Activated naive CD4-positive, alpha-beta T cell treated with anti-CD3 and anti-CD28 coated beads, Interleukin-2, amount 10 ng/mL, durations not matched to agents 7 days and 5 days (primary cell): ENCODE measurements at regions not wholly inside any gene's neighbourhood (a gene's known extent, or its start where the extent isn't known, plus 50 kb on each side); places are given as distances from the start of the nearest gene placed in this dataset.

Experiments
- CTCF ChIA-PET: fragments of 350-600 bp; sonication (Branson Sonifier 250); formaldehyde crosslinking; loops from one replicate; lab custom pipeline; 2021; ENCODE audit warnings: antibody characterized with exemption; lab: Charles Lee
- DNase-seq: peaks from one replicate; pipeline ENCODE4 v3.0.0-alpha.2; 2020
- H3K27ac Mint-ChIP-seq: one replicate; pipeline ENCODE4 v1.8.0; 2021; ENCODE audit warnings: mild to moderate bottlenecking, moderate library complexity, mixed read lengths
- H3K27me3 Mint-ChIP-seq: one replicate; pipeline ENCODE4 v1.8.0; 2021; ENCODE audit warnings: mild to moderate bottlenecking, mixed read lengths
- H3K36me3 Mint-ChIP-seq: one replicate; pipeline ENCODE4 v1.8.0; 2021; ENCODE audit warnings: mixed read lengths
- H3K4me1 Mint-ChIP-seq: one replicate; pipeline ENCODE4 v1.8.0; 2021; ENCODE audit warnings: mixed read lengths
- H3K4me3 Mint-ChIP-seq: one replicate; pipeline ENCODE4 v1.8.0; 2021; ENCODE audit warnings: mild to moderate bottlenecking, moderate library complexity, mixed read lengths
- H3K9me3 Mint-ChIP-seq: one replicate; pipeline ENCODE4 v1.8.0; 2021; ENCODE audit warnings: mixed read lengths

DNA sequence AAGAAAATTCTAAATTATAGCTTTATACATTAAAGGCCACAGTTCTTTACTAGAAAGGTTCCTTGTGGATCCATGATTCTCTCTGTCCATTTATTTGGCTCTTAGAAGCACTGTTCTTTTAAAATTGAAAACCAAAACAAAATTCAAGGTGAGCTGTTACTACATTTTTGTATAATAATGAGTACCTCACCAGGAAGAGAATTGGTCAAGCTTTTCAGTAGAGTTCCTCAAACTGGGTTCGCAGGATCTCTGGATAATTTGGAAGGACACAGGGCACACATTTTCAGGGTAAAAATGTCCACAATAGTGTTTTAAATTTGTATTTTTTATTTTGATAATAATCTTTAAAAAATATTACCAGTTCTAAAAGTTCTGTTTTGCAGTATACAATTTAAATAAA, 93.0 kb downstream of the PPP1R3A start:
- DNase-seq, result no peak
- Mint-ChIP-seq H3K4me3 (no peak overlapping the region), H3K27me3 (no peaks in the 10 kb centered on the region), H3K27ac (no peak overlapping the region), H3K36me3 (no peaks in the 10 kb centered on the region), H3K4me1 (no peaks in the 10 kb centered on the region), H3K9me3 (peaks cover 4% of the 10 kb centered on the region)
- CTCF ChIA-PET, result no interaction called here

DNA sequence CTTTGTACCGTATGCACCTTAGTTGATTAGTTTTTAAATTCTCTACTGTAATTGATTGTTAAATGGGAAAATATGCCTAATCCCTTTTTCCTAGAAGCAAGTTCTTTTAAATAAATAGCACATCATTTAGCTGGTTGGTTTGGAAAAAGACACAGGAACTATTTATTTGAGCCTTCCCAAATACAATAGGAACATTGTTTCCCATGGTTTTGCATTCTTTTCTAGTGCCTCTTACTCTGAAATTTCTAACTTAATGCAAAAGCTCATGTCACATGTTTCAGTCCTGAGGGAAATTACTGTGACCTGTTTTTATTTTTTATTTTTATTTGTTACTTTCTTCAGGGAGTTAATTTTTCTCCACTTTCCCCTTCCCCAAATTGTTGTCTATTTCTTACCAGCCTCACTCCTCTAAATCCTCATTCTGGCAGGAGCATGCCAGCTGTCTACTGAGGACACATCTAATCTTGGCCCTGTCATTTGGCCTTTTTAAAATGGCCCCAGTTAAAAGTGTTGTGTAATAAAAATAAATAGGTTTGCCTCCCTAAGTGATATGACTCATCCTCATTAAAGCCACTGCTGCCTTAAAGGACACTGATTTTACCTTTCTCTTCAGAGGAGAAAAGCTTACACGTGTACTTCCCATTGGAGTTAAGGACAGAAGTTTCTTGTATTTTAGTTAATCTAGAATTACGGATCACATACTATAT, 94.5 kb downstream of the PPP1R3A start:
- CTCF ChIA-PET, result no interaction called here
- Mint-ChIP-seq H3K4me1 (no peaks in the 10 kb centered on the region), H3K9me3 (peaks cover 2% of the 10 kb centered on the region), H3K27ac (no peak overlapping the region), H3K27me3 (no peaks in the 10 kb centered on the region), H3K36me3 (no peaks in the 10 kb centered on the region), H3K4me3 (no peak overlapping the region)
- DNase-seq, result no peak

DNA sequence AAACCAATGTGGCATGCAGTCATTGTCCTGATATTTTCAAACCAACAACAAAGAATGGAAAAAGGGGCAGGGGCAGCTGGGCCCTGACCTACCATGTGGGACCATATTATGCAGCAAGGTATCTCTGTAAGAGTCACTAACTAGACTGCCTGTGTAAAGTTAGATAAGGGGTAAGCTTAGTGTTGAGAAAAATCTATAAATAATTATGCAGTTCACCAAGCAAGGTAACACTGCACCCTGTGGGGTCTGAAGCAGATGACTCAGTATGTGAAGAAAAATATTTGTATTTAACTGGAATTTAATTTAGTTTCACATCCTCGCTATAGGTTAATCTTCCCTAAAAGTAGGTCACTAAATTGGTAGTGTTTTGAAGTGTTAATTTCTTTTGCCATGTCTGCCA, 99.3 kb downstream of the PPP1R3A start:
- H3K4me1 Mint-ChIP-seq, result no peaks in the 10 kb centered on the region
- no peak overlapping the region for H3K27ac Mint-ChIP-seq
- no peak overlapping the region for H3K4me3 Mint-ChIP-seq
- DNase-seq, result no peak
- CTCF ChIA-PET, result no interaction called here
- no peaks in the 10 kb centered on the region for H3K36me3 Mint-ChIP-seq
- H3K27me3 Mint-ChIP-seq, result no peaks in the 10 kb centered on the region
- no peaks in the 10 kb centered on the region for H3K9me3 Mint-ChIP-seq

DNA sequence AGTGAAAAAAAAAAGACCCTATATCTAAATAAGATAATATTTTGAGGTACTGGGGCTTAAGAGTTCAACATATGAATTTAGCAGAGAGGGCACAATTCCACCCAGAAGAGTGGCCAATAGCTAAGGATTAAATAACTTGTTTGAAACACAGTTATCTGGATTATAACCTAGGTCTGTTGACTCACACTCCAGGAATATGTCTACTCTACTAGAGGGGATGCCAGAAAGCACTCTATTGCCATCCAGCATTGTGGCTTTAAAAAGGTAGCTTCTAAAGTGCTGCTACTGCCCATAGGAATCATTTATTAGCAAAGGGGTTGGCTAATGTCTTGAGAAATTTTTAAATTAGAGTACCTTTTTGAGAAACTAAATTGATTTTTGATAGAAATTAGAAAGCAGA, 102.2 kb downstream of the PPP1R3A start:
- no peak overlapping the region for H3K27ac Mint-ChIP-seq
- H3K4me3 Mint-ChIP-seq, result no peak overlapping the region
- CTCF ChIA-PET, result no interaction called here
- H3K4me1 Mint-ChIP-seq, result no peaks in the 10 kb centered on the region
- H3K27me3 Mint-ChIP-seq, result no peaks in the 10 kb centered on the region
- DNase-seq, result no peak
- no peaks in the 10 kb centered on the region for H3K36me3 Mint-ChIP-seq
- no peaks in the 10 kb centered on the region for H3K9me3 Mint-ChIP-seq

DNA sequence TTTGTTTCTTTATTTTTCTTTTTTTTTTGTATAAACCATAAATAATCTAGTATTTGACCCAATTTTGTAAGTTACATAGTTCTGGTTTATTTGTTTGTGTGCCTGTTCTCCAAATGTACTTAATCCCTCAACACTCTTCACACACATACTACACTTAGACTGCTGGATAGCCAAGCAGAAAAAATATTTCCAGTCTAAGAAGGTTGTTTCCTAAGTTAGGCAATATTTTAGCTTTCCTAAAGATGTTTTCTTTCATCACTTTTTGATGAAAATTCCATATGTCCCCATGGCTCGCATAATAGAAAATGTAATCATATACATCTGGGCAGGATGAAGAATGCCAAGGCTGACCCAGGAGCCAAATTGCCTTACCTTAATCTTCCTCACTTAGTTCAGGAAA, 105.3 kb downstream of the PPP1R3A start:
- DNase-seq, result no peak
- H3K9me3 Mint-ChIP-seq, result no peaks in the 10 kb centered on the region

DNA sequence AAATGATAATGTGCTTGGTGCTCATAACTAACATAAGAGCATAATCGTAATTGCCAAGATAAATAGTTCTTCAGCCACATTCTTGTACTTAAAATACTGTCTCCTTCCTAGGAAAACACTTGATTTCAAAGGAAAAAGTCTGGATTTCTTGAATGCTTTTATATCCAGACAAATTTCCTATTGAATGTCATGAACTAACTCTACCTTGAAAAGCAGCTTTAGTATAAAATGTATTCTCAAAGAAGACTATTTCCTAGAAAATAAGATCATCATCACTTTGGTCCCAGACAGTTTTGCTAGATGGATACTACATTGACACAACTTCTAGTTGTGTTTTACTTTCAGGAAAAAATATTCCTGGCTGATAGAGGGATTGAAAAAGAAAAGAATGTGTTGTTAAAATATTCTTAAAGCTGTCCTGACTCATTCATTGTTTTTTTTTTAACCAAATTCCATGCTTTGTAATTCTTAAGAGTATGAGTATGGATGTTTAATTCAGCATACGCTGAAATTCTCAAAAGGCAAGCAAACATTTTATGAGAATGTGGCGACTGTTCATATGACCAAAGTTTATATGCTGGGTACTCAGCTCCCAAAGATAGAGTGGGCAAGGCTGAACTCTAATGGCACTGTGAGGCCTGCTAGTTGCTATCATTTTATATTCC, 106.1 kb downstream of the PPP1R3A start:
- CTCF ChIA-PET, result no interaction called here
- no peaks in the 10 kb centered on the region for H3K4me1 Mint-ChIP-seq
- no peak for DNase-seq
- H3K4me3 Mint-ChIP-seq, result no peak overlapping the region
- no peaks in the 10 kb centered on the region for H3K27me3 Mint-ChIP-seq
- no peaks in the 10 kb centered on the region for H3K36me3 Mint-ChIP-seq
- no peak overlapping the region for H3K27ac Mint-ChIP-seq
- no peaks in the 10 kb centered on the region for H3K9me3 Mint-ChIP-seq

More for the DNA sequence above, 105.3 kb downstream of the PPP1R3A start:
- Mint-ChIP-seq H3K36me3 (no peaks in the 10 kb centered on the region), H3K4me3 (no peak overlapping the region), H3K27ac (no peak overlapping the region), H3K27me3 (no peaks in the 10 kb centered on the region), H3K4me1 (no peaks in the 10 kb centered on the region)
- CTCF ChIA-PET, result no interaction called here

DNA sequence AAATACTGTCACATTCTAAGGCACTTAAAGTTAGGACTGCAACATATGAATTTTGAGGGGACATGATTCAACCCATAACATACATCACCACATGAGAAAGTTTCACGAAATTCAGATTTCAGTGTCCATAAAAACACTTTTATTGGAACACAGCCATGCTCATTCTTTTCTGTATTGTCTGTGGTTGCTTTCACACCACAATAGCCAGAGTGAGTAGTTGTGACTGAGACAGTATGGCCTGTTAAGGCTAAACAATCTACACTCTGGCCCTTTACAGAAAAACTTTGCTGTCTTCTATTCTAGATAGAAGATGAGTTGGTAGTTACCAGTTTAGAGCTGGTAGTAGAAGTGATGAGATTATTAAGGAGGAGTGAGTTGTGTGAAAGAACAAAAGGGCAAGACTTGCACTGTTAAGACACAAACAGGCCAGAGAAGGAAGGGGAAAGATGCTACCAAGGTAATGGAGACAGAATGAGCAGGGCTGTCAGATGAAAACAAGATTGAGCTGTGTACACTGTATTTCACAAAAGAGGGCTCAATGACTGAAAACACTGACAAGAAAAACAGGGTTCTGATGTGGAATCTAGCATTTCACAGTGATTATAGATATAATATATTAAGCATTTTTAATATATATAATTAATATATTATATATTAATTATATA, 108.6 kb downstream of the PPP1R3A start:
- Mint-ChIP-seq H3K4me1 (no peaks in the 10 kb centered on the region), H3K36me3 (no peaks in the 10 kb centered on the region), H3K27me3 (no peaks in the 10 kb centered on the region), H3K27ac (no peak overlapping the region), H3K9me3 (no peaks in the 10 kb centered on the region), H3K4me3 (no peak overlapping the region)
- CTCF ChIA-PET, result no interaction called here
- DNase-seq, result no peak

DNA sequence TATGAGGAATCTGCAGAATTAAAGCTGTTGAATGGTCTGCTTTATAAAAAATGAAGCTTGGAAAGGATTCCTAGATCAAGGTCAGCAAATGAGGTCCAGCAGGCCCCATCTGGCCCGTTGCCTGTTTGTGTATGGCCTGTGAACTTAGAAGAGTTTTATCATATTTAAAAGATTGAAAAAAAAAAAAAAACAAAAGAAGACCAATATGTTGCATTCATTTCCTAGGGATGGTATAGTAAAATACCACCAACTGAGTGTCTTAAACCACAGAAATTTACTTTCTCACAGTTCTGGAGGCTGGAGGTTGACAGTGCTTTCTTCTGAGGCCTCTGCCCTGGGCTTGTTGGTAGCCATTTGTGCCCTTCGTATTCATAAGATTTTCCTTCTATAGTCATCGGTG, 109.2 kb downstream of the PPP1R3A start:
- no peak for DNase-seq
- no peaks in the 10 kb centered on the region for H3K36me3 Mint-ChIP-seq
- H3K27ac Mint-ChIP-seq, result no peak overlapping the region
- H3K9me3 Mint-ChIP-seq, result no peaks in the 10 kb centered on the region
- no peak overlapping the region for H3K4me3 Mint-ChIP-seq
- no peaks in the 10 kb centered on the region for H3K27me3 Mint-ChIP-seq
- CTCF ChIA-PET, result no interaction called here
- no peaks in the 10 kb centered on the region for H3K4me1 Mint-ChIP-seq

DNA sequence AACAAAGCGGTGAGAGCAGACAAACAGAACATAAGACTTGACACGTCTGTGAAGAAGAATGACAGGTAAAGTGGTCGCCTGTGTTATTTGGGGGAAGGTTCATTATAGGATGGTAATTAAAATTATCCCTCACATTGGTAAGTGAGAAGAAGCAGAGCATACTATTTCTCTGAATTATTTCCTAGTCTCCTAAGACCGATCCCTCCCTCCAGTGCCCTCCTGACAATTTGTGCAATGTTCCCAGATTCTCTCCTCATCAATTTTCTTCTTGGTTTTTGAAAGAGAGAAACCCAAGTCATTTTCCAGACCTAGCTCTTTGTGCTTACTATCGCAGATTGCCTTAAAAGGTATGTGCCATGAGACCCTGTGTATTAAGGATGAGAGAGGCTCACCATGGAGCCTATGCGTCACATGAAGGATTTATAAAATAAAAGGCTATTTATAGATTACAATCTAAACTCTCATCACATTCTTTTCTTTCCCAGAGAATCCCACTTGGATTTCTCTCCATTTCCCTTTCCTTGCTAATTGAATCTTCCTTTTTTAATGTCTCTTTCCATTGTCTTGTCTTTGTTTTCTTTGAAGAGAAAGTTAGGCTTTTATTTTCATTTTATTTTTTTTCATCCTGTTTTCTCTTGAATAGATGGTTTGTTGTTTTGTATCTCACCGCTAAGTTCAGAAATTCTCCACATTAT, 112.0 kb downstream of the PPP1R3A start:
- CTCF ChIA-PET, result no interaction called here
- no peaks in the 10 kb centered on the region for H3K9me3 Mint-ChIP-seq

DNA sequence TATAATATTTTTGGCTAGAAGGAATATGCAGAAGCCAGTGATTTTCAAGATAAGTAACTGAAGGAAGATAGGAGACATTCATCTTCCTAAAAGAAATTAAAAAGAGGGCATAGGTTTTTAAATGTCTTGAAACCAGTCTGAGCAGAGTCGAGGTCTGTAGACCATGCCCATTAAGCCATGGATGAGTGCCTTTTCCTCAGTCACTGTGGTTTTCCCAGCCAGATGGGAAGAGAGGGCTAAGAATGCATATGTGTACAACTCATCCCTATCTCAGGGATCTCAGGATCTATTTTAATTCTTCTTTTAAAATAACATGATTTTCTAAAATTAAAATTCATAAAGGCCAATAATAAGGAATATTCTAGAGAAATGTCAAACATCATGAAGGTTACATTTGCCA, 112.8 kb downstream of the PPP1R3A start:
- Mint-ChIP-seq H3K4me3 (no peak overlapping the region), H3K27ac (no peak overlapping the region), H3K9me3 (no peaks in the 10 kb centered on the region), H3K4me1 (no peaks in the 10 kb centered on the region), H3K36me3 (no peaks in the 10 kb centered on the region), H3K27me3 (no peaks in the 10 kb centered on the region)
- CTCF ChIA-PET, result no interaction called here
- no peak for DNase-seq

More for the DNA sequence above, 112.0 kb downstream of the PPP1R3A start:
- Mint-ChIP-seq H3K36me3 (no peaks in the 10 kb centered on the region), H3K27ac (no peak overlapping the region), H3K4me3 (no peak overlapping the region), H3K27me3 (no peaks in the 10 kb centered on the region), H3K4me1 (no peaks in the 10 kb centered on the region)
- DNase-seq, result no peak

DNA sequence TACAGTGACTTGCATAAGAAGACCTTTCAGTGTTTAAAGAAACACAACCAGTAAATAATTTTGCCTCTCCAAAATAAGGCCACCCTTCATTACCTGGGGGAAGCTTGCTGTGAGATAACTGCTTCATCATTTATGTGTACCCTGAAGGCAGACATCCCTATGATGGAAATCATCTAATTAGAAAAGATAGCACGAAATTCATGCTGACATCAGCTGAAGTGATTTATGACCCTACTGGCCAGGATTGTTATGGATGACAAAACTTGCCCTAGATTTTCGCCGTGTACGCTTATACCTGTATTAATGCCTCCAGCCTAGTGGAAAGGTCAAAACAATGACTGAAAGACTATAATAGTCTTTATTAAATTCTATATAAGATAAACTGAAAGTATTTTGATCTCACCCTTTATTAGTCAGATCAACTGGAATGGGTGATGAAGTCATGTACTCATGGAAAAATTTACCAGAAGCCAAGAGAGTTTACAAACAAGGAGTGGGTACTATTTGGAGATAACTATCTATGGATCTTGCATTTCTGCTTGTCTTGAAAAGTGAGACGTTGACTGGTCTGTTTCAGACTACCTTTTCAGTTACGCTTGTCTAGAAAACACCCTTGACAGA, 114.2 kb downstream of the PPP1R3A start:
- H3K4me1 Mint-ChIP-seq, result no peaks in the 10 kb centered on the region
- no peaks in the 10 kb centered on the region for H3K9me3 Mint-ChIP-seq
- no peak overlapping the region for H3K27ac Mint-ChIP-seq
- H3K36me3 Mint-ChIP-seq, result no peaks in the 10 kb centered on the region
- H3K27me3 Mint-ChIP-seq, result no peaks in the 10 kb centered on the region
- DNase-seq, result no peak
- CTCF ChIA-PET, result no interaction called here
- H3K4me3 Mint-ChIP-seq, result no peak overlapping the region

DNA sequence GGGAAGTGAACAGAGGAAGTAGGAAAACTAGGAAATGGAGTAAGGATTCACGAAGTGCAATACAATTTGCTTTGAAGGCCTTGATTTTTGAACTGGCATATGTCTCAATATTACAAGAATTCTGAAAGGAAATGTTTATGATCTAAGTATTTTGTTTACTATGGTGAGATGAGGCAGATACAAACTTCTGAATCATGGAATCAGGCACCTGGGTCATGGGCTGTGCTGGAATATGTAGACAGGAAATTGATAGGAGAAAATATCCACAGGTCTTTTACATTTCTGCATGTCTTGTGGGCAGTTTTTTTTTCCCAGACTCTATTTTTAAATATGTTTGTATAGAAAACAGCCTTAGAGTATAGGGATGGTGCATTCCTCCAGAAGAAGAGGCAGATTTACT, 117.1 kb downstream of the PPP1R3A start:
- Mint-ChIP-seq H3K27ac (no peak overlapping the region), H3K4me1 (no peaks in the 10 kb centered on the region), H3K27me3 (no peaks in the 10 kb centered on the region), H3K36me3 (no peaks in the 10 kb centered on the region), H3K4me3 (no peak overlapping the region), H3K9me3 (no peaks in the 10 kb centered on the region)
- no peak for DNase-seq
- CTCF ChIA-PET, result no interaction called here

DNA sequence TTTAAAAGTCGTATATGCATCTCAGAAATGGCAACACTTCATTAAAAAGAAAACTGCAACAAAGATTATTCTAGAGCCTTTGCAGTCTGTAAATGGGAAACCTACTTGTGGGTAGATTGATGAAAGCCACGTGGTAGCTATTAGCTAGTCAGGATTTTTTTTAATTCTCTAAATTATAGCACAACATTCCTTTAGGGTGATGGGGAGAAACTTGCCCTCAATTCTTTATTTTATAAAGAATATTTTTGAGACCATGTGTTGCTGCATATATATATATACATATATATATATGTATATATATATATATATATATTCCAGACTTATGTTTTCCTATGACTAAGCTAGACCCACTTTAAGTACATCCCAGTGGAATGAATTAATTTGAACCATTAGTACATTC, 118.0 kb downstream of the PPP1R3A start:
- Mint-ChIP-seq H3K27me3 (no peaks in the 10 kb centered on the region), H3K36me3 (no peaks in the 10 kb centered on the region)
- CTCF ChIA-PET, result no interaction called here

DNA sequence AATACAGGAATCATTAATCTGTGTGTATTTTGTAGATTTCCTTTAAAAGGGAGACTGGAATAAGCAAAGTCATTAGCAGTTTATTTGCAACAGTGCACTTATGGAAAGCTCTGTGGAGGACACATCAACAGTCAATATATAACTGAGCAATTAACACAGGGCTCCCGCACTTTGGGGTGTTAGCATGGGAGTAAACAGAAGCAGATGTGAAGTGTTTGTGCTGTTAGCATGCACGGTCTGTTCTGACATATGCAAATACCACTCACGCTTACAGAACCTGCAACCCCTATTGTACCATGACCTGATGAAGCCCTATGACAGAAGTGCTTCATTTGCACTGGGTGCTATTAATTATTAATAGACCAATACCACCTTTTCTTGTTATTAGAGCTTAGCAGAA, 118.9 kb downstream of the PPP1R3A start:
- H3K27me3 Mint-ChIP-seq, result no peaks in the 10 kb centered on the region
- no peaks in the 10 kb centered on the region for H3K36me3 Mint-ChIP-seq

More for the DNA sequence above, 118.0 kb downstream of the PPP1R3A start:
- no peak for DNase-seq
- Mint-ChIP-seq H3K9me3 (no peaks in the 10 kb centered on the region), H3K4me1 (no peaks in the 10 kb centered on the region), H3K4me3 (no peak overlapping the region), H3K27ac (no peak overlapping the region)

More for the DNA sequence above, 118.9 kb downstream of the PPP1R3A start:
- DNase-seq, result no peak
- H3K9me3 Mint-ChIP-seq, result no peaks in the 10 kb centered on the region
- no peak overlapping the region for H3K27ac Mint-ChIP-seq
- H3K4me1 Mint-ChIP-seq, result no peaks in the 10 kb centered on the region
- CTCF ChIA-PET, result no interaction called here
- H3K4me3 Mint-ChIP-seq, result no peak overlapping the region
